Pancreas (tissue), 10 donors: ENCODE measurements at regions not wholly inside any gene's neighbourhood (a gene's known extent, or its start where the extent isn't known, plus 50 kb on each side); places are given as distances from the start of the nearest gene placed in this dataset.
A peak's percentile ranks its signal among the peaks of the same experiment; 100 is the strongest.

Source experiments
- ATAC-seq, 4 donors: fragments of 200-7000 bp; cut with Tn5 transposase; one replicate each; pipeline versions ENCODE4 v1.8.0 to v1.9.1; 2020; ENCODE audit warnings: mild to moderate bottlenecking in 4 of 4, moderate library complexity in 4 of 4
- DNase-seq, 6 donors: peaks; one replicate each; pipeline ENCODE4 v3.0.0-alpha.2; 2020
- FAIRE-seq: peaks from 2 replicates; lab custom pipeline; 2012; peaks lifted over from hg19 to GRCh38; lab: Jason Lieb, UNC
- H3K27ac ChIP-seq, 4 donors: fragments of 200-600 bp; sonication (generic); 1 replicate in 3 of 4; 2 replicates in 1 of 4; pipeline versions ENCODE4 v1.5.0 to v1.8.0; 2020
- H3K27me3 ChIP-seq, 4 donors: fragments of 200-600 bp; one replicate each; pipeline ENCODE4 v1.8.0; 2021
- H3K36me3 ChIP-seq, 3 donors: fragments of 200-600 bp; sonication (generic) in 1 of 3; one replicate each; pipeline versions ENCODE4 v1.5.0 to v1.8.0; 2020 to 2021
- H3K4me1 ChIP-seq, 3 donors: fragments of 200-600 bp; one replicate each; pipeline ENCODE4 v1.8.0; 2021
- H3K4me3 ChIP-seq, 4 donors: fragments of 200-600 bp; sonication (generic) in 2 of 4; one replicate each; pipeline versions ENCODE4 v1.5.0 to v1.8.0; 2020 to 2021
- H3K9me3 ChIP-seq, 4 donors: fragments of 200-600 bp; one replicate each; pipeline ENCODE4 v1.8.0; 2021
- CTCF ChIP-seq, 4 donors: fragments of 200-600 bp; sonication (generic) in 3 of 4; IDR thresholded peaks; one replicate each; pipeline versions ENCODE4 v1.5.0 to v1.8.0; 2021; ENCODE audit warnings: antibody characterized with exemption in 4 of 4
- WGBS, 2 donors: extraction: QIAGEN DNeasy Blood & Tissue Kit; methylation state at CpG; one replicate each; pipeline ENCODE4 v1.1.7; 2013; 5-methylcytosine and 5-hydroxymethylcytosine counted together
- intact Hi-C, 3 donors: fragments of 100-400 bp; cut with DNase I; formaldehyde crosslinking; loops; one replicate each; pipeline versions ENCODE4 v1.11.1 to v1.14.2; 2022
- donor health status: healthy with polysubstance abuse.
- donor health status: DM: no; HTN: no; CAD: no; lungs with moderate emphysema.
- donor health status: DM: no; HTN: no; CAD: no.
- donor health status: control.
- donor health status: control.
- donor health status: Bipolar disorder and iron deficiency.
- donor health status: DM: yes; HTN: yes; CAD: no.
- donor health status: DM: no; HTN: no; CAD: no.
- donor health status: DM: no; HTN: no; CAD: no.
- donor health status: DM: yes; HTN: yes; CAD: no.

- no peaks in the 10 kb centered on the region for H3K36me3 ChIP-seq
- intact Hi-C loops = no loop called here
- H3K4me1 ChIP-seq = peaks cover 0 to 4% (median 0%) of the 10 kb centered on the region in 3 donors
- H3K27ac ChIP-seq = no peak overlapping the region
- FAIRE-seq (no peak), DNase-seq (no peak), ATAC-seq (no peak)
- whole genome bisulfite sequencing, 2 donors = 70 to 74% methylated on average over 3 of the region's 3 CpGs
- no peak for TF ChIP-seq CTCF (IDR thresholded peaks at IDR 0.05)
- no peaks in the 10 kb centered on the region for H3K27me3 ChIP-seq
- H3K4me3 ChIP-seq = no peak overlapping the region
- H3K9me3 ChIP-seq = no peaks in the 10 kb centered on the region
These were observed 129.1 kb upstream of the NCAM1 start for GRCh38 chr11:112831969-112832766.

- Histone ChIP-seq H3K9me3 (no peaks in the 10 kb centered on the region), H3K27me3 (no peaks in the 10 kb centered on the region), H3K36me3 (no peaks in the 10 kb centered on the region), H3K27ac (no peak overlapping the region), H3K4me1 (peaks cover 0 to 4% (median 0%) of the 10 kb centered on the region in 3 donors), H3K4me3 (no peak overlapping the region)
- FAIRE-seq (no peak), ATAC-seq (peak; percentile 67 to 90 (median 78)), DNase-seq (peak; percentile 35 to 75 (median 66))
- WGBS, 2 donors = 5 to 7% methylated on average over 5 of the region's 5 CpGs
- intact Hi-C loops = no loop called here
- TF ChIP-seq CTCF (IDR thresholded peaks at IDR 0.05) = no peak
These were observed 126.9 kb upstream of the NCAM1 start for GRCh38 chr11:112834277-112834755.

DNA sequence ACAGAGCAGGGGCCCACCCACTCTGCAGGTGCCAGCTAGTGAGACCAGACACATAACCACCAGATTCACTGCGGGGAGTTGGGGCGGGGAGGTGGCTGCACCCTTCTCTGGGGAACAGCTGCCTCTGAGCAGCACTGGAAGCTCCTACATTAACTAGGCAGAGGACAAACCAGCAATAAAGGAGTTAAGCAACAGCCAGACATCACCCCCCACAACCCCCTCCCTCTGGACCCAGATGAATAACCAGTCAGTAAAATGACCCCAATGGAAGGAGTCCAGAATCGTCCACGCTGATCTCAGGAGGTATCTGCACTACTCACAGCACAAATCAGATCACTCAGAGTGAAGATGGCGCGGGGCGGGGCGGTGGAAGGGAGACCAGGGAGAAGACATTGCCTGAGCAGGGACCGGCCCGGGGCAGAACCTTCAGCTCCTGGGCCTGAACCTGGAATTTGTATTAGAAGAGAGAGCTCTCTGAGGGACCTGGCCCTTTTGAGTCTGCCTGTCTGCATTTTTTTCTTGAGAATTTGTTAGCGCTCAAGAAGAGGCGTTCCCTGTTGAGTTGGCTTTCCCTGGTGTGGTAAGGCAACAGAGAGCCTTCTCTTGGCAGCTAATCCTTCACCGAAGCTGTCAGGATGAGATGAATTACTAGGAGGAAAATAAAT, 125.5 kb upstream of the NCAM1 start:
- H3K27me3 ChIP-seq = no peaks in the 10 kb centered on the region
- H3K4me3 ChIP-seq = no peak overlapping the region
- 70 to 80% methylated on average over 13 of the region's 13 CpGs for WGBS, 2 donors
- FAIRE-seq (no peak), DNase-seq (no peak), ATAC-seq (no peak)
- intact Hi-C loops = no loop called here
- H3K27ac ChIP-seq = no peak overlapping the region
- no peak for TF ChIP-seq CTCF (IDR thresholded peaks at IDR 0.05)
- no peaks in the 10 kb centered on the region for H3K9me3 ChIP-seq
- peaks cover 0 to 4% (median 0%) of the 10 kb centered on the region in 3 donors for H3K4me1 ChIP-seq
- no peaks in the 10 kb centered on the region for H3K36me3 ChIP-seq

DNA sequence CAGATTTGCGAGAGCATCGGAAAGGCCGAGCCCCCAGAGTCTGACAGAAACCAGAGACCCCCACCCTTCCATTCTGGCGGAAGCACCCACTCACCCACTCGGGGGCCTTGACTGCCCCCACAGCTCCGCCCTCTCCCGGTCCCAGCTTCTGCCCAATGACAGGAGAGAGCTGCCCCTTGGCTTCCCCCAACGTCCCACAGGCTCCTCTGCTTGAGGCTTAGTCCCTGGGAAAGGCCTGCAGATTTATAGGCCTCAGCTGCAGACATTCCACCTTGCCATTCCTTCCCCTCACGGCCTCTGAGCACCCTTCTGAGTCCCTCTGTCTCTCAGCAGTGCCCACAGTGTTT, 125.0 kb upstream of the NCAM1 start:
- Histone ChIP-seq H3K4me1 (peaks cover 0 to 4% (median 0%) of the 10 kb centered on the region in 3 donors), H3K9me3 (no peaks in the 10 kb centered on the region), H3K36me3 (no peaks in the 10 kb centered on the region), H3K27ac (no peak overlapping the region), H3K27me3 (no peaks in the 10 kb centered on the region), H3K4me3 (no peak overlapping the region)
- intact Hi-C loops = no loop called here
- ATAC-seq (no peak), FAIRE-seq (no peak), DNase-seq (no peak)
- 71 to 76% methylated on average over 9 of the region's 9 CpGs for WGBS, 2 donors
- no peak for TF ChIP-seq CTCF (IDR thresholded peaks at IDR 0.05)
